ENCODE measurements at regions not wholly inside any gene's neighbourhood (a gene's known extent, or its start where the extent isn't known, plus 50 kb on each side); places are given as distances from the start of the nearest gene placed in this dataset.

DNA sequence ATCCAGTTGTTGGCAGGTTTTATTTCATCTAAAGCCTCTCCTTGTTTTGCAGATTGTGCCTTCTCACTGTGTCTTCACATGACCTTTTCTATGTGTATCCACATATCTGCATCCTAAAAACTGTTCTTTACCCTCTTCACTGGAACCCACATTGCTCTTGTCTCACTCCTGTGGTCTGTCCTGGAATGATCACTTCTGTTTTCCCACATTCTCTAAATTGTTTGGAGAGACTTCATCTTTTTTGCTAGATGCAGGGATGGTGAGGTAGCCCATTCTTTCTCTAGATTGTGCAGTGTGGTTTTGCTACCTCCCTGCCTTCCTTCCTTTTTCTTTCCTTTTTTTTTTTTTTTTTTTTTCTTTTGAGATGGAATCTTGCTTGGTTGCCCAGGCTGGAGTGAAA is 608.6 kb upstream of the MIR17HG start:
- TF ChIP-seq POLR2A (IDR thresholded peaks at IDR 0.05; ENCODE audit: low read depth, low read length) (no peak), NFE2L2 (IDR thresholded peaks at IDR 0.05; ENCODE audit: low read depth, low read length) (no peak), RAD21 (IDR thresholded peaks at IDR 0.05; ENCODE audit: low read length) (no peak), SMC3 (IDR thresholded peaks at IDR 0.05; ENCODE audit: low read depth, low read length) (no peak), FOS (IDR thresholded peaks at IDR 0.05; ENCODE audit: low read depth, low read length) (no peak), BHLHE40 (IDR thresholded peaks at IDR 0.05; ENCODE audit: low read depth, low read length) (no peak), CEBPB (IDR thresholded peaks at IDR 0.05; ENCODE audit: low read depth, low read length) (no peak), MAFK (IDR thresholded peaks at IDR 0.05; ENCODE audit: low read depth, low read length) (no peak), MAZ (IDR thresholded peaks at IDR 0.05; ENCODE audit: borderline replicate concordance, low read depth, low read length) (no peak)
- TF ChIP-seq, protein P1, sequence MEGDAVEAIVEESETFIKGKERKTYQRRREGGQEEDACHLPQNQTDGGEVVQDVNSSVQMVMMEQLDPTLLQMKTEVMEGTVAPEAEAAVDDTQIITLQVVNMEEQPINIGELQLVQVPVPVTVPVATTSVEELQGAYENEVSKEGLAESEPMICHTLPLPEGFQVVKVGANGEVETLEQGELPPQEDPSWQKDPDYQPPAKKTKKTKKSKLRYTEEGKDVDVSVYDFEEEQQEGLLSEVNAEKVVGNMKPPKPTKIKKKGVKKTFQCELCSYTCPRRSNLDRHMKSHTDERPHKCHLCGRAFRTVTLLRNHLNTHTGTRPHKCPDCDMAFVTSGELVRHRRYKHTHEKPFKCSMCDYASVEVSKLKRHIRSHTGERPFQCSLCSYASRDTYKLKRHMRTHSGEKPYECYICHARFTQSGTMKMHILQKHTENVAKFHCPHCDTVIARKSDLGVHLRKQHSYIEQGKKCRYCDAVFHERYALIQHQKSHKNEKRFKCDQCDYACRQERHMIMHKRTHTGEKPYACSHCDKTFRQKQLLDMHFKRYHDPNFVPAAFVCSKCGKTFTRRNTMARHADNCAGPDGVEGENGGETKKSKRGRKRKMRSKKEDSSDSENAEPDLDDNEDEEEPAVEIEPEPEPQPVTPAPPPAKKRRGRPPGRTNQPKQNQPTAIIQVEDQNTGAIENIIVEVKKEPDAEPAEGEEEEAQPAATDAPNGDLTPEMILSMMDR (conservative IDR thresholded peaks at IDR 0.05; ENCODE audit: low read depth, low read length) = no peak
- TF ChIP-seq, protein P2, sequence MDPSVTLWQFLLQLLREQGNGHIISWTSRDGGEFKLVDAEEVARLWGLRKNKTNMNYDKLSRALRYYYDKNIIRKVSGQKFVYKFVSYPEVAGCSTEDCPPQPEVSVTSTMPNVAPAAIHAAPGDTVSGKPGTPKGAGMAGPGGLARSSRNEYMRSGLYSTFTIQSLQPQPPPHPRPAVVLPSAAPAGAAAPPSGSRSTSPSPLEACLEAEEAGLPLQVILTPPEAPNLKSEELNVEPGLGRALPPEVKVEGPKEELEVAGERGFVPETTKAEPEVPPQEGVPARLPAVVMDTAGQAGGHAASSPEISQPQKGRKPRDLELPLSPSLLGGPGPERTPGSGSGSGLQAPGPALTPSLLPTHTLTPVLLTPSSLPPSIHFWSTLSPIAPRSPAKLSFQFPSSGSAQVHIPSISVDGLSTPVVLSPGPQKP (IDR thresholded peaks at IDR 0.05; ENCODE audit: borderline replicate concordance, low read depth, low read length) = no peak
- TF ChIP-seq, protein P3, sequence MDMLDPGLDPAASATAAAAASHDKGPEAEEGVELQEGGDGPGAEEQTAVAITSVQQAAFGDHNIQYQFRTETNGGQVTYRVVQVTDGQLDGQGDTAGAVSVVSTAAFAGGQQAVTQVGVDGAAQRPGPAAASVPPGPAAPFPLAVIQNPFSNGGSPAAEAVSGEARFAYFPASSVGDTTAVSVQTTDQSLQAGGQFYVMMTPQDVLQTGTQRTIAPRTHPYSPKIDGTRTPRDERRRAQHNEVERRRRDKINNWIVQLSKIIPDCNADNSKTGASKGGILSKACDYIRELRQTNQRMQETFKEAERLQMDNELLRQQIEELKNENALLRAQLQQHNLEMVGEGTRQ (IDR thresholded peaks at IDR 0.05; ENCODE audit: low read depth, low read length) = no peak

All from IMR-90 (cell line).